ENCODE measurements at regions not wholly inside any gene's neighbourhood (a gene's known extent, or its start where the extent isn't known, plus 50 kb on each side); places are given as distances from the start of the nearest gene placed in this dataset.

DNA sequence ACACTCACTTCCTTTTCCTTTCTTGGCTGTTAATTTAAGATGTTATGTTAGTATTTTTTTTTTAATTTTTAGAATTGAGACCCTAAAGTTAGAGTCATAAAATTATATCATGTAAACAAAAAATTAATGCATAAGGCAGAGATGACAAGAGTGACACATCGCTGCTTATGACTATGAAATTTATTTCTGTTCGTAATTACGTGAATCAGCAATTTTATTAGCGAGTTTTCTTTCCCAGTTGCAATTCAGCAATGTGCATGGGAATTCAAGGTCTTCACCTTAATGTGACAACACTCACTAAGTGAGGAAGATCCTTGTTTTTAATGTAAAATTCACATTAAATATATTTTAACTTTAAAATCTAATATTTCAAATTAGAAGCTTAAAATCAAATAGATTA lies 181.2 kb upstream of the SPOCK3 start:
- Histone ChIP-seq H3K9me3 (ENCODE audit: low read length) (no peaks in the 10 kb centered on the region), H3K27ac (ENCODE audit: low read length) (no peak overlapping the region), H4K20me1 (ENCODE audit: insufficient read depth) (no peaks in the 10 kb centered on the region), H2AFZ (ENCODE audit: low read depth, low read length) (no peak overlapping the region), H3K9ac (ENCODE audit: low read length) (no peak overlapping the region), H3K4me3 (ENCODE audit: low read length) (no peak overlapping the region), H3K36me3 (ENCODE audit: insufficient read depth, low read length) (no peaks in the 10 kb centered on the region), H3F3A (ENCODE audit: insufficient read depth, low read length, poor library complexity, severe bottlenecking) (no peaks in the 10 kb centered on the region), H3K27me3 (ENCODE audit: insufficient read depth, low read depth, low read length) (no peaks in the 10 kb centered on the region), H3K79me2 (replicated peaks; ENCODE audit: insufficient read depth, low read length) (no peaks in the 10 kb centered on the region), H3K4me2 (ENCODE audit: low read length) (no peak overlapping the region), H3K9me2 (ENCODE audit: insufficient read depth, low read length) (no peaks in the 10 kb centered on the region)
- TF ChIP-seq, protein P1, sequence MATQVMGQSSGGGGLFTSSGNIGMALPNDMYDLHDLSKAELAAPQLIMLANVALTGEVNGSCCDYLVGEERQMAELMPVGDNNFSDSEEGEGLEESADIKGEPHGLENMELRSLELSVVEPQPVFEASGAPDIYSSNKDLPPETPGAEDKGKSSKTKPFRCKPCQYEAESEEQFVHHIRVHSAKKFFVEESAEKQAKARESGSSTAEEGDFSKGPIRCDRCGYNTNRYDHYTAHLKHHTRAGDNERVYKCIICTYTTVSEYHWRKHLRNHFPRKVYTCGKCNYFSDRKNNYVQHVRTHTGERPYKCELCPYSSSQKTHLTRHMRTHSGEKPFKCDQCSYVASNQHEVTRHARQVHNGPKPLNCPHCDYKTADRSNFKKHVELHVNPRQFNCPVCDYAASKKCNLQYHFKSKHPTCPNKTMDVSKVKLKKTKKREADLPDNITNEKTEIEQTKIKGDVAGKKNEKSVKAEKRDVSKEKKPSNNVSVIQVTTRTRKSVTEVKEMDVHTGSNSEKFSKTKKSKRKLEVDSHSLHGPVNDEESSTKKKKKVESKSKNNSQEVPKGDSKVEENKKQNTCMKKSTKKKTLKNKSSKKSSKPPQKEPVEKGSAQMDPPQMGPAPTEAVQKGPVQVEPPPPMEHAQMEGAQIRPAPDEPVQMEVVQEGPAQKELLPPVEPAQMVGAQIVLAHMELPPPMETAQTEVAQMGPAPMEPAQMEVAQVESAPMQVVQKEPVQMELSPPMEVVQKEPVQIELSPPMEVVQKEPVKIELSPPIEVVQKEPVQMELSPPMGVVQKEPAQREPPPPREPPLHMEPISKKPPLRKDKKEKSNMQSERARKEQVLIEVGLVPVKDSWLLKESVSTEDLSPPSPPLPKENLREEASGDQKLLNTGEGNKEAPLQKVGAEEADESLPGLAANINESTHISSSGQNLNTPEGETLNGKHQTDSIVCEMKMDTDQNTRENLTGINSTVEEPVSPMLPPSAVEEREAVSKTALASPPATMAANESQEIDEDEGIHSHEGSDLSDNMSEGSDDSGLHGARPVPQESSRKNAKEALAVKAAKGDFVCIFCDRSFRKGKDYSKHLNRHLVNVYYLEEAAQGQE (IDR thresholded peaks at IDR 0.05; ENCODE audit: borderline replicate concordance) = no peak

DNA sequence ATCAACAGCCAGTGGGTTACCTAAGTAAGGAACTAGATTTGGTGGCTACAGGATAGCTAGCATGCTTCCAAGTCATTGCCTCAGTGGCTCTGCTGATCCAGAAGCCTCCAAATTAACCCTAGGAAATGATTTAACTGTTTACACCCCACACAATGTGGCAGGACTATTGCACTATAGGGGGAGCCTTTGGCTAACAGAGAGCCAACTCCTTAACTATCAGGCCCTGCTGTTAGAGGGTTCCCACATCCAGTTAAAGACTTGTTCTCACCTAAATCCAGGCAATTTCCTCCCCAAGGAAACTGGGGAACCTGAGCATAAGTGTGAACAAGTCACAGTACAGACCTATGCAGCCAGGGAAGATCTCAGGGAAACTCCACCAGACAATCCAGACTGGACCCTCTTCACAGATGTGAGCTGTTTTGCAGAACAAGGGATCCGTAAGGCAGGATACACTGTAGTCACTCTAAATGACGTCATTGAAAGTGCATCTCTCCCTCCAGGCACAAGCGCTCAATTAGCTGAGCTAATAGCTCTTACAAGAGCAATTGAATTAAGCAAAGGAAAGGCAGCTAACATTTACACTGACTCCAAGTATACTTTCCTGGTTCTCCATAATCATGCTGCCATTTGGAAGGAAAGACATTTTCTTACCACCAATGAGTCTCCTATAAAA lies 185.3 kb upstream of the SPOCK3 start:
- no peak overlapping the region for H3K27ac ChIP-seq (ENCODE audit: low read length)
- no peak for TF ChIP-seq MXI1 (conservative IDR thresholded peaks at IDR 0.05; ENCODE audit: poor library complexity, severe bottlenecking)
- TF ChIP-seq RAD21 (conservative IDR thresholded peaks at IDR 0.05) = no peak
- TF ChIP-seq POLR2AphosphoS5 (IDR thresholded peaks at IDR 0.05) = no peak
- TF ChIP-seq TAF1 (IDR thresholded peaks at IDR 0.05; ENCODE audit: low read depth) = no peak
- TF ChIP-seq EP300 (conservative IDR thresholded peaks at IDR 0.05; ENCODE audit: poor library complexity, severe bottlenecking) = no peak
- no peak for TF ChIP-seq SMC3 (conservative IDR thresholded peaks at IDR 0.05; ENCODE audit: poor library complexity)
- no peak overlapping the region for H3K4me2 ChIP-seq (ENCODE audit: low read length)

GRCh38 chr4:167421201-167421600 lies 186.9 kb upstream of the SPOCK3 start:
- Histone ChIP-seq H3K4me3 (ENCODE audit: low read length) (no peak overlapping the region), H4K20me1 (ENCODE audit: insufficient read depth) (no peaks in the 10 kb centered on the region), H3K9ac (ENCODE audit: low read length) (no peak overlapping the region), H3K4me2 (ENCODE audit: low read length) (no peak overlapping the region), H2AFZ (ENCODE audit: low read depth, low read length) (no peak overlapping the region), H3K27ac (ENCODE audit: low read length) (no peak overlapping the region), H3F3A (ENCODE audit: insufficient read depth, low read length, poor library complexity, severe bottlenecking) (no peaks in the 10 kb centered on the region), H3K27me3 (ENCODE audit: insufficient read depth, low read depth, low read length) (no peaks in the 10 kb centered on the region), H3K79me2 (replicated peaks; ENCODE audit: insufficient read depth, low read length) (no peaks in the 10 kb centered on the region), H3K9me2 (ENCODE audit: insufficient read depth, low read length) (no peaks in the 10 kb centered on the region), H3K9me3 (ENCODE audit: low read length) (no peaks in the 10 kb centered on the region), H3K36me3 (ENCODE audit: insufficient read depth, low read length) (no peaks in the 10 kb centered on the region)
- TF ChIP-seq RAD21 (conservative IDR thresholded peaks at IDR 0.05) (no peak), CTCF (IDR thresholded peaks at IDR 0.05; ENCODE audit: poor library complexity, severe bottlenecking) (no peak), EP300 (conservative IDR thresholded peaks at IDR 0.05; ENCODE audit: poor library complexity, severe bottlenecking) (no peak), EZH2 (IDR thresholded peaks at IDR 0.05; ENCODE audit: borderline replicate concordance, insufficient read depth, low read length, poor library complexity, severe bottlenecking) (no peak), POLR2AphosphoS5 (IDR thresholded peaks at IDR 0.05) (no peak), SMC3 (conservative IDR thresholded peaks at IDR 0.05; ENCODE audit: poor library complexity) (no peak), TAF1 (IDR thresholded peaks at IDR 0.05; ENCODE audit: low read depth) (no peak), MXI1 (conservative IDR thresholded peaks at IDR 0.05; ENCODE audit: poor library complexity, severe bottlenecking) (no peak)
- TF ChIP-seq, protein P1 (IDR thresholded peaks at IDR 0.05; ENCODE audit: borderline replicate concordance) = no peak

More for the DNA sequence above, 185.3 kb upstream of the SPOCK3 start:
- Histone ChIP-seq H3F3A (ENCODE audit: insufficient read depth, low read length, poor library complexity, severe bottlenecking) (no peaks in the 10 kb centered on the region), H3K79me2 (replicated peaks; ENCODE audit: insufficient read depth, low read length) (no peaks in the 10 kb centered on the region), H3K9me2 (ENCODE audit: insufficient read depth, low read length) (no peaks in the 10 kb centered on the region), H2AFZ (ENCODE audit: low read depth, low read length) (no peak overlapping the region), H3K4me3 (ENCODE audit: low read length) (no peak overlapping the region), H3K36me3 (ENCODE audit: insufficient read depth, low read length) (no peaks in the 10 kb centered on the region), H3K9me3 (ENCODE audit: low read length) (no peaks in the 10 kb centered on the region), H4K20me1 (ENCODE audit: insufficient read depth) (no peaks in the 10 kb centered on the region), H3K27me3 (ENCODE audit: insufficient read depth, low read depth, low read length) (no peaks in the 10 kb centered on the region), H3K9ac (ENCODE audit: low read length) (no peak overlapping the region)

All from neural cell (in vitro differentiated cells).